Right renal cortex interstitium (tissue), 3 donors: ENCODE measurements at regions not wholly inside any gene's neighbourhood (a gene's known extent, or its start where the extent isn't known, plus 50 kb on each side); places are given as distances from the start of the nearest gene placed in this dataset.
"Not testable (repeated sequence)": the region's sequence is repeated elsewhere in the genome, so short reads cannot be mapped to it uniquely, and the experiment has no call there.

ENCODE experiments used
- DNase-seq, 3 donors: peaks; one replicate each; pipeline ENCODE4 v3.0.0-alpha.2; 2013; ENCODE audit warnings: low read depth in 3 of 3, low spot score in 2 of 3

DNA sequence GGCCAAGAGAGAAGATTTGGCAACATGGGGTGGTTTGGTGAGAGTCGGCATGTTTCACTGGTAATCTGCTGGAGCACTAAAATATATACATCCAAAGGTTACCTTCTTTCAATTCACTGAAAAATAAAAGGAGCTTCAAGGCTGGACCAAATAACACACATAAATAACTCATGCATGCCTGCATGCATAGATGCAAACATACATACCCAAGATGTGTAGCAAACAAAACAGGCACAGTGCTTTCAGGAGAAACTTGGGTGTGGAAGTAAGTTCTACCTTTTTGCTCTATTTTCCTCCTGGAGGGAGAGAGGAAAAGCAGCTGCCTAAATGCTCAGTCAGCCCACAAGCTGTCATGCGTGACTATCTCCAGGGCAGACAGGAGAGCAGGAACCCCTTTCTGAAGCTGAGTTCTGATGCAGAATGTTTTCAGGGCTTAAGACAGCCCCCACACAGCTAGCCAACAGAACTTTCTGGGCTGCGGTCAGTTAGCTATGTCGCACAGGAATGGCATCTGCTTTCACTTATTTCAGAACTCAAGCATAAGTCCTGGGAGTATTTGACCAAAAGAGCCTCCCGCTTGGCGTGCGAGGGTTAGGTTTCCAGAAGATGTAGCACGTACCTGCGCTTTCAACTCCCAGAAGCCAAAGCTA lies 166.2 kb downstream of the TOMM20 start:
- no peak for DNase-seq

DNA sequence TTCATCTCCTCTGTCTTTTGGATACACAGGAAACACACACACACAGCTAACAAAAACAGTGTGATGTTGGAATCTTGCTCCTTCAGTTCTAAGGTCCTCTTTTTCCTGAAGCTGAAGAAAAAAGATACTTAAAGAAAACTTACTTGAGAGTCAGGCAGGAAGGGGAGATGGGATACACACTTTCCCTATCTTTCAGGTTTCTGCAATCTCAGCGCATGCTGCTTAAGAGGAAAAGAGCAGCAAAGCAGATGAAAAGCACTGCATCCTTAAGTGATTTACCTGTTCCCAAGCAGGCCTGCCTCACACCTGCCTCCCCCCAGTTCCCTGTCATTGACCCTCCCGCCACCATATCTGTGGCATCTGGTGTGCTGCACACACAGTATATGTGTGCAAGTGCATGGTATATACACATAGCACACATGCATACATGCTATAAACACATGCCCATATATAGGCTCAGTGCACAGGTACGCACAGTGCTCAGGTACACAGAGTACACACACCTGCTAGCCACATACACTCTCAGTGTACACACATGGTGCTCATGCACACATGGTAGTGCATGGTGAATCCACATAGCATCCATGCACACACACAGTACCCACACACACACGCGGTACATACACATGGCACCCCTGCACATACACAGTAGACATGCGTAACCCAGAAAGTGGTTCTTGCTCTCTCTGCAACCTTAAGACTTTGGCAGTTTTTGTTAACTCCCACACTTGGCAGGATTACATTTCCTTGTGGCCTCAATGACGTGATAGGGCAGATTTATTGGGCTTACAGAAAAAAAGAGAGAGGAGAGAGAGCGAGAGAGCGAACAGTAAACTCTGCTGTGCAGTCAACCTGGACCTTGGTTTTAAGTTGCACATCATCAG lies 166.9 kb downstream of the TOMM20 start:
- peak in 2 of 3 donors; percentile 74 to 84 for DNase-seq

DNA sequence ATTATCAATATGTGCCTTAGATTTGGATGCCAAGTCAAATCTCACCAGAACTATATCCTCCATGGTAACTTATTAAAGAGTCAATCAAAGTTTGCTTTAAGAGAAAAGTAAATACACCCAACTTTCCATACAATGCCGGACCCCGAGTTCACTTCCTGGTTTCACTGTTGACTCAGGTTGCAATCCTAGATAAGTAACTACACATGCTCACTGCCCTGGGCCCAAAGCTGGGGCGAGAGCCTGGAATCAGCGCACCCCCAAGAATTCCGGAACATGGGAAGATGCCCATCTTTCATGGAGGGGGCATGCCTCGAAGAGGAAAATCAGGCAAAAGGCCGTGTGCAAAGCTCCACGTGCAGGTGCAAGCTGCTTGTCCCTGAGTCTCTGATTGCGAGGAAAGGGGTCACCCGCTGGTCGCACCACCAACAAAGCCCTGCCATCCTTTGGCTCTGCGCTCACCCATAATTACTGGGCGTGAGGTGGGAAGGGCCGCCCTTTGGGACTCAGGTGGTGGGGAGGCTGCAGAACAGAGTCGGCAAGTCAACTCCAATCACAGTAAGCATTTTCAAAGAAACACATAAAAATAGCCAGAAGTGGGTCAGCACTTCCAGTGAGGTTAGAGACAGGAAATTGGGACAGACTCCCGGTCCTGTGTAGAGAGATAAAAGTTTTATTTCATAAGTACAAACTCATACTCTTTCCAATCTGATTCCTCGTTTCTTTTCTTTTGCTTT lies 167.7 kb downstream of the TOMM20 start:
- no peak for DNase-seq

- no peak for DNase-seq
Measured at GRCh38 chr1:234958706-234959657, 169.7 kb downstream of the TOMM20 start.

- DNase-seq: no peak
Measured at GRCh38 chr1:234958066-234958705, 170.5 kb downstream of the TOMM20 start.

DNA sequence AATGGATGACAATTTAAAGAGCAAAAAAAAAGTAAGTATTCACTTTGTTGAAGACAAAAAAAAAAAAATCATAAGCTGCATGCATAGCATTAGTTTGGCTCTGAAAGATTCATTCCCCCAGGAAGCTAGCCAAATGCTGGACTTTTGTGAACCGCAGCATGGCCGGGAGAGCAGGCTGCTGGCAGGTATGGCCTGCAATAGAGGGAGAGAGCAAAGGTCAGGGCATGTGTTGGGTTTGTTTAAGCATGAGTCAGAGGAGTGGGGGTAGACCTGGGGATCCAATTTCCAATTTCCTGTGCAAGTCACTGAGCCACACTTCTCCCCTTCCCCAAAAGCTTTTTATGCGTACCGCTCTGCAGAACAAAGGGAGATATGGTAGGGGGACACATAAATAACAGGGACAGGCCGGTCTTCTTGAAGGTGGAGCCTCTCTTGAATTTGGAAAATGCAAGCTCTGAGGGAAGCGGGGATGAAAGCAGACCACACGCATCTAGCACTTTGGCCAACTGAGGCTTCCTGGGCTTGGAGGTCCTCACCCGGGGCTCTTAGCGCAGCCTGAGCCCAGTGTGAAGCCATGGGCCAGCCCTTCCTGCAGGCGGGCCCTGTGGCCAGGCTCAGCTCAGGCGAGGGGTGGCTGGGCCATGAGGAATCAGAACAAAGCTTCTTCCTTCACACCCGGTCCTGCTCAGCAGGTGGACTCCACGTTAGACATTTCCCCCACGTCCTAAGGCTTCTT lies 171.1 kb downstream of the TOMM20 start:
- DNase-seq: peak; percentile 74 to 84 (median 78)

GRCh38 chr1:234956821-234957329 lies 171.8 kb downstream of the TOMM20 start:
- peak in 2 of 3 donors; percentile 73 to 75 for DNase-seq

DNA sequence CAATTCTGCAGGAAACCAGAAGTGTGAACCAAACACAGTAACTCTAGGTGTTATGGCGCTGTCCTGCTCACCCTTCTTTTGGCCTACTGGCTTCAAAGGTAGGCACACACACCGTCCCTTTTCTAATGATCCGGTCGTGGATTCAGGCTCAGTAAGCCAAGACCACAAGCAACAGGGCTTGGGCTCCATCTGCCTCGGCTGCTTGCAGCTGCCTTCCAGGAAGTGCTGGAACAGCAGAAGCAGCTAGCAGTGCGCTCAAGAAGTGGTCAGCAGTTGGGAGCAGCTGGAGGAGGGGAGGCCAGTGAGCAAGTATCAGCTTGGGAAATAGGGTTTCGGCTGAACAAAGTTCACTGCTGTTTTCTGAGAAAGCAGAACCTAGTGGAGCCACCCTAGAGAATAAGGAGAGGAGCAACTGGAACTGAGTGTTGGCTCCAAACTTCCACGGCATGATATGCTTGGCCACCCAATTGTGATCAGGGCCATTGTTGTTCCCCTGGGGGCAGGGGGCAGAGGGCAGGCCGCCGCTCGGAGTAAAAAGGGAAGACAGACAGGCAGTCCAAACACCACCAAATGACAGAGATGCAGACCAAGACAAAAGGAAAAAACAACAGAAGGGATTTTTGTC lies 173.4 kb downstream of the TOMM20 start:
- DNase-seq: no peak

DNA sequence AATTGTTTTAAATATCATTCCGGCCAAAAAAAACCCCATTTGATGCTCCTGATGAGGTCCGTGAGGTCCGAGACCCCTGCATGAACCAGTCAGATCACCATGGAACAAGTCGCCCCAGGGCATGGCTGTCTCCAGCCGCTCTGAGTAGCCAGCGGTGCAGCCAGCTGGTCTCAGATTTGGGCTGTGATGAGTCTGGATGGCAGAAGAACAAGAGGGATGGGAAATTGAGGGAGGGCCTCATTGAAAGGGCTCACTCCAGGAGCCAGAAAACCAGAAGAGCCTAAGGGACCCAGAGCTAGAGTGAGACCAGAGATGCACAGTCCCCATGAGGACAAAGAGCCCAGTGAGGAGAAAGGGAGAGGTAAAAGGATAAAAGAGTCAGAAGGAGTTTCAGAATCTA lies 174.0 kb downstream of the TOMM20 start:
- DNase-seq: no peak

DNA sequence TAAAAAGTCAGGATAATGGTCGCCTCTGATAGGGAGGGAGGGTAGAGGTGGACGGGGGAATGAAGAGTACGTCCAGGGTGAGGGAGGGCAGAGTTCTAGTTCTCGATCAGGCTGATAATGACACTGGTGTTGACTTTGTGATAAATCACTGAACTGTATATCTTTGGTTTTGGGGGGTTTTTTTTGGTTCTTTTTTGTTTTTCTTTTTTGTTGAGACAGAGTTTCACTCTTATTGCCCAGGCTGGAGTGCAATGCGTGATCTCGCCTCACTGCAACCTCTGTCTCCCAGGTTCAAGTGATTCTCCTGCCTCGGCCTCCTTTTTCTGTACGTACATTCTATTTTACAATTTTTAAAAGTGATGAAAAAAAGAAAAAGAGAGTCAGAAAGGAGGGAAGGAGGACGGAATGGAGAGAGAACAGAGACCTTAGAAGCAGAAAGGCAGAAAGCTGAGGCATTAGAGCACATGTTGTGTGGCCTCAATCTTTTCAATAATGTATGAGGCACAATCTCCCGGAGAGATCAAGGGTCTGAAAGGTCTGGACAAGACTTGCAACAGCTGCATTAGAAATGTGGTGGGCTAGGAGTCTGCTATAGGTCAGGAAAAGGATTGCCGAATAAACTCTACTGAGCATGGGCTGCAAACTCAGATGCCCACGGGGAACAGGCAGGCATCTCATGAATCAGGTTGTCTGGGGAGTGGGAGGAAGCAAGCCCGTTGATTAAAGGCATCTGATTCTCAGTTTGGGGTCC lies 174.8 kb downstream of the TOMM20 start:
- DNase-seq: no peak

DNA sequence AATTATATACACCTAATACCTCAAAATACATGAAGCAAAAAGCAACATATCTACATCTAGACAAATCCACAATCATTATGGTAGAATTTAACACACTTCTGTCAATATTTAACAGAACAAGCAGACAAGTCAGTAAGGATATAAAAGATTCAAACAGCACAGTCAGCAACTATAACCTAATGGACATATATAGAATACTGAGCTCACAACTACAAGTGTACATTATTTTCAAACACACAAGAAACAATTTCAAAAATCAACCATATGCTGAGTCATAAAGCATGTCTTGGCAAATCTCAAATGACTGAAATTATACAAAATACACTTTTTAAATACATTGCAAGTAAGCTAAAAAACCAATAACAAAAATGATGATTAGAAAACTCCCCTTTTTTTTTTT lies 178.0 kb downstream of the TOMM20 start:
- no peak for DNase-seq

- DNase-seq: not testable (repeated sequence)
Measured at GRCh38 chr1:234949528-234949927, 179.1 kb downstream of the TOMM20 start.

- no peak for DNase-seq
Measured at GRCh38 chr1:234944439-234945344, 183.9 kb downstream of the TOMM20 start.

- no peak for DNase-seq
Measured at GRCh38 chr1:234943836-234944402, 184.7 kb downstream of the TOMM20 start.

- no peak for DNase-seq
Measured at GRCh38 chr1:234942879-234943506, 185.6 kb downstream of the TOMM20 start.

DNA sequence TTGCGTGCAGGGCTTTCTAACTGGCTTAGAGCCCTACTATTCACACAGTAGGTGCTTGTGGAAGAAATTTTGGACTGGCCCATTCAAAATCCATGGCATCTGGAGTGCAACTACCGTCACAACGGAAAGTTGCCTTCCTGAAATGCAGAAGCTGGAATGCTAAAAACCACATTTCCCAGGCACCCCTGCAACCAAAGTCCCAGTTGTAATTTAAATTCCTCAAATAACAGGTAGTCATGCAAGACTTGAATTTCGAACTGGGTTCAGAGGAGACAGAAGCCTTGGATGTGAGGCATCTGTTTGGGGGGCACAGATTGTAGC lies 186.7 kb downstream of the TOMM20 start:
- no peak for DNase-seq
